Lower lobe of right lung (tissue), 2 donors: ENCODE measurements at regions not wholly inside any gene's neighbourhood (a gene's known extent, or its start where the extent isn't known, plus 50 kb on each side); places are given as distances from the start of the nearest gene placed in this dataset.

Source experiments
- ATAC-seq, 2 donors: fragments of 200-7000 bp; cut with Tn5 transposase; one replicate each; pipeline ENCODE4 v1.9.1; 2020 to 2022; ENCODE audit warnings: mild to moderate bottlenecking in 2 of 2, moderate library complexity in 2 of 2
- DNase-seq: peaks from one replicate; pipeline ENCODE4 v3.0.0-alpha.2; 2020
- H3K27ac ChIP-seq: fragments of 200-600 bp; one replicate; pipeline ENCODE4 v1.8.0; 2022
- H3K27me3 ChIP-seq: fragments of 200-600 bp; one replicate; pipeline ENCODE4 v1.8.0; 2022; ENCODE audit warnings: low read depth
- H3K36me3 ChIP-seq: fragments of 200-600 bp; one replicate; pipeline ENCODE4 v1.8.0; 2022; ENCODE audit warnings: mild to moderate bottlenecking
- H3K4me1 ChIP-seq: fragments of 200-600 bp; one replicate; pipeline ENCODE4 v1.8.0; 2022
- H3K4me3 ChIP-seq: fragments of 200-600 bp; one replicate; pipeline ENCODE4 v1.8.0; 2022; ENCODE audit warnings: mild to moderate bottlenecking
- H3K9me3 ChIP-seq: fragments of 200-600 bp; one replicate; pipeline ENCODE4 v1.8.0; 2022
- intact Hi-C: fragments of 100-400 bp; cut with DNase I; formaldehyde crosslinking; loops from one replicate; pipeline ENCODE4 v1.11.0; 2022
- TF ChIP-seq, protein P1 (sequence below): fragments of 200-600 bp; IDR thresholded peaks from one replicate; pipeline ENCODE4 v1.8.0; 2022; ENCODE audit warnings: antibody characterized with exemption, mild to moderate bottlenecking
- donor health status: DM: no; HTN: yes; CAD: no; lungs with severe emphysema.

DNA sequence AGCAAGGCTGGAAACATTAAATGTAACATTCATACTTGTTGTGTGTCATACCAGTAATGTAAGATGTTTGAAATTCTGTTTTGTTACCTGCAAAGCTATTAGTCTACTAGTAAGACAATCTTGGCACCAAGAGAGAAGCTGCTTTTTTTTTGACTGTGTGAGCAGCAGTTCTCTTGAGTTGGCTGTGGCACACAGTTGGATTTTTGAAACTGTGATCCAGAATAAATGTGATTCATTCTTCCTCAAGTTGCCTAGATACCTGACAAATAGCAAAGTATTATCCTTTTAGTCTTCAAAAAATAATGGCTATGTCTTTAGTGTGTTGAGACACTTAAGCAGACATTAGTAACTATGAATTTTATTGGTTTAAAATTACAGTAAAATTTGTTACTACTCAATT, 57.2 kb upstream of the HAPLN1 start:
- Histone ChIP-seq H3K4me1 (no peaks in the 10 kb centered on the region), H3K4me3 (no peak overlapping the region), H3K27me3 (no peaks in the 10 kb centered on the region), H3K27ac (no peak overlapping the region), H3K9me3 (no peaks in the 10 kb centered on the region), H3K36me3 (no peaks in the 10 kb centered on the region)
- DNase-seq, result no peak
- no peak for ATAC-seq
- TF ChIP-seq, protein P1, sequence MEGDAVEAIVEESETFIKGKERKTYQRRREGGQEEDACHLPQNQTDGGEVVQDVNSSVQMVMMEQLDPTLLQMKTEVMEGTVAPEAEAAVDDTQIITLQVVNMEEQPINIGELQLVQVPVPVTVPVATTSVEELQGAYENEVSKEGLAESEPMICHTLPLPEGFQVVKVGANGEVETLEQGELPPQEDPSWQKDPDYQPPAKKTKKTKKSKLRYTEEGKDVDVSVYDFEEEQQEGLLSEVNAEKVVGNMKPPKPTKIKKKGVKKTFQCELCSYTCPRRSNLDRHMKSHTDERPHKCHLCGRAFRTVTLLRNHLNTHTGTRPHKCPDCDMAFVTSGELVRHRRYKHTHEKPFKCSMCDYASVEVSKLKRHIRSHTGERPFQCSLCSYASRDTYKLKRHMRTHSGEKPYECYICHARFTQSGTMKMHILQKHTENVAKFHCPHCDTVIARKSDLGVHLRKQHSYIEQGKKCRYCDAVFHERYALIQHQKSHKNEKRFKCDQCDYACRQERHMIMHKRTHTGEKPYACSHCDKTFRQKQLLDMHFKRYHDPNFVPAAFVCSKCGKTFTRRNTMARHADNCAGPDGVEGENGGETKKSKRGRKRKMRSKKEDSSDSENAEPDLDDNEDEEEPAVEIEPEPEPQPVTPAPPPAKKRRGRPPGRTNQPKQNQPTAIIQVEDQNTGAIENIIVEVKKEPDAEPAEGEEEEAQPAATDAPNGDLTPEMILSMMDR, result no peak
- intact Hi-C loops, result no loop called here

DNA sequence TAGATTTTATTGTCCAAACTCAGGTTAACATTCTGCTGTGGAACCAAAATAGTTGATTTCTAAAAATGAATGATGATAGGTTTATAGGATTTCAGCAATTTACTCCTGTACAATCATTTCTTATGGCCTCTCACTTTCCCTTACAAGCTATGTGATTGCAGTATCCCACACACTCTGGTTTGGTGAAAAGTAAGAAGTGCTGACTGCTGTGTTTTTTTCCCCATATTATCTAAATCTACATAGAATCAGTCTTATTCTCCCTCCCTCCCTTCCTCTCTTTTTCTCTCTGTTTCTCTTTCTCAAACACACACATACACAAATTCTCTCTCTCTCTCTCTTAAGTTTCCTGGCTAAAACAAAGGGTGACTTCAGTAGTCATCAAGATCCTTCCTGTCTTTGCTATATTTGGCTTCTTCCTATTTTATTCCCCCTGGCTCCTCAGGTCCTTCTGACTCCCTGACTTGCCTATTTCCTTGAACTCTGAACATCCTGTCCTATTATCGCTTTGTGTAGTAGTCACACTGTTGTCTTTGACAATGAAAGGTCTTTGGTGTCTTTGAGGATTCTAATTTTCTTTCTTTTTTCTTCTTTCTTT, 55.9 kb upstream of the HAPLN1 start:
- H3K4me1 ChIP-seq, result no peaks in the 10 kb centered on the region
- intact Hi-C loops, result no loop called here
- H3K27me3 ChIP-seq, result no peaks in the 10 kb centered on the region
- no peak overlapping the region for H3K4me3 ChIP-seq
- H3K27ac ChIP-seq, result no peak overlapping the region
- no peaks in the 10 kb centered on the region for H3K9me3 ChIP-seq
- DNase-seq (no peak), ATAC-seq (no peak)
- TF ChIP-seq, protein P1, result no peak
- no peaks in the 10 kb centered on the region for H3K36me3 ChIP-seq
